ENCODE measurements at regions not wholly inside any gene's neighbourhood (a gene's known extent, or its start where the extent isn't known, plus 50 kb on each side); places are given as distances from the start of the nearest gene placed in this dataset.

DNA sequence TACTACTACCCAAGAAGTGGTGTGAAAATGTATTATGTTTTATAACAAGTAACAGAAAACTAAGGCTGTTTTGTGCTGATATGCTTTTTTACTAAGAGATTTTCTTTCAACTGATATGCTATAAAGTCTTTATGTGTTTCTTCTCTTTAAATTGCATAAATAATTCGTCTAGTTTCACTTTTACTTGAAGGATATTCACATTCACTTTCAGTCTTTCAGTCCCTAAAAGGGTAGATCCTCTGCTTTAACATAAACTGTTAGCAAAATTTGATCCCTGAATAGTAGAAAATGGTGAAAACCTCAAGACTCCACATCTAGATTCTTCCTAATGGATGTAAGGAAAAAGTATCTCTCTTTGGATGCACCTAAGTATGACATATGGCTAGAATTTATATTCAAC is 69.0 kb upstream of the FST start:
- no peak for TF ChIP-seq GATA3 (IDR thresholded peaks at IDR 0.05; ENCODE audit: low read depth, low read length)
- no peak for TF ChIP-seq GATA2 (IDR thresholded peaks at IDR 0.05; ENCODE audit: low read depth, low read length)

Data from SH-SY5Y (cell line).